Jurkat, Clone E6-1 (cell line): ENCODE measurements at regions not wholly inside any gene's neighbourhood (a gene's known extent, or its start where the extent isn't known, plus 50 kb on each side); places are given as distances from the start of the nearest gene placed in this dataset.

ENCODE experiments used
- DNase-seq: peaks from one replicate; pipeline ENCODE4 v3.0.0-alpha.2; 2011; ENCODE audit warnings: low read depth, low spot score
- H3K4me3 ChIP-seq: 2 replicates; pipeline ENCODE4 v1.5.1; 2011; ENCODE audit warnings: mild to moderate bottlenecking, low read length, control low read depth, moderate library complexity

DNA sequence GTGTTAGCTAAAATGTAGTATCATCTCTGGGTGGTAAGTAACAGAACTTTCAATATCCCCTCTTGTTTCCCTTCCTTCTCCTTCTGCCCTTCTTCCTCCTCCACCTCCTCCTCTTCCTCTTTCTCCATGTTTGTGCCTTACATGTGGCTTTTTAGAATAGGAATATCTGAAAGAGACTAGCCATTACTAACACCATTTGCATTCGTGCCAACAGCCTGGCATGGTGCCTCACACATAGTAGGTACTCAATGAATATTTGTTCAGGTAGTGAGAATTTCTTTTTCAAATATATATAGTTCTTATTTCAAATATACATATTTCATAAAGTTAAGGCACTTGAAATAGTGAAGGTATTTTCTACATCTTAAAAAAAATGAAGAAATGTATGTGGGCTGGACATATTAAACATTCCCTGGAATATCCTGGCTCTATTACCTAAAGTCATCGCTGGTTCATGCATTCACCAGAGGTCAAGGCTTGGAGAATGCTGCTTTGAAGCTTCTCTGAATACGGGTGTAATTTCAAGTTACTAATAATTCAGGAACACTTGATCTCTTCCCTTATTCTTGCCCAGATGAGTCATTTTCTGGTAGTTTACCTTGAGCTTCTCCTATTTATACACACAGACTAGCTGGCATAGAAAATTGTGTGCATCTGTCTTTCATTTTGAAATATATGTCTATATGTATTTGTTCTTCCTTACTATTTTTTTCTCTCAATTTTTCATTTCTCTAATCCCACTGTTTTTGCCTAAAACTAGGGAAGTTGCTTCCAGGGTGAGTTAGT, 319.4 kb downstream of the TGFB2 start:
- no peak for DNase-seq
- H3K4me3 ChIP-seq: no peak overlapping the region

DNA sequence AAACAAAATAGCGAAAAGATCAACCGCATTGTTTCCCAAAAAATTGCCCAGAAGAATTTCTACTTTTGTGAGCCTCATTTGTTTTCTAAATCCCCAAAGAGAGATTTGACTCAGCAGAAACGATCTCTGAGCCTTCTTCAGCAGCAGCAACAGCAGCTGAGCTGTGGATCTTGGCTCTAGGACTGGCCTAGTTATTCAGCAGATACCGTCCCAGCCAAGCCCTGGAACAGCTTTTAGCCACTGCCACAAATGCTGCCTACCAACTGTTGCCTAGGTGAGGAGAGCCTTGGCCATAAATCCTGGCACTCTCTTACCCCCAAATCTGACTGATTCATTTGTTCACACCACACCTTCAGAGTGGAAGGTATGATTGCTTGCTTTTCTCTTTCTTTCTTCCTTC, 320.1 kb downstream of the TGFB2 start:
- no peak for DNase-seq
- H3K4me3 ChIP-seq: no peak overlapping the region

DNA sequence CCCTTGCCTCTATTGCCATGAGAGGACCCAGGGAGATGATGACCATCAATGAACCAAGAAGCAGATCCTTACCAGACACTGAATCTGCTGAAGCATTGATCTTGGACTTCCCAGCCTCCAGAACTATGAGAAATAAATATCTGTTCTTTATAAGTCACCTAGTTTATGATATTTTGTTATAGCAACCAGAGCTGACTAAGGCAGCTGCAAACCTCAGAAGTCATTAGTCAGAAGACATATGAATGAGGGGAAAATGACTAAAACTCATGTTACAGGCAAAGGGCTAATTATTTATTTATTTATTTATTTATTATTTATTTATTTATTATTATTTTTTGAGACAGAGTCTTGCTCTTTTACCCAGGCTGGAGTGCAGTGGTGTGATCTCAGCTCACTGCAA, 321.1 kb downstream of the TGFB2 start:
- no peak overlapping the region for H3K4me3 ChIP-seq
- DNase-seq: no peak

DNA sequence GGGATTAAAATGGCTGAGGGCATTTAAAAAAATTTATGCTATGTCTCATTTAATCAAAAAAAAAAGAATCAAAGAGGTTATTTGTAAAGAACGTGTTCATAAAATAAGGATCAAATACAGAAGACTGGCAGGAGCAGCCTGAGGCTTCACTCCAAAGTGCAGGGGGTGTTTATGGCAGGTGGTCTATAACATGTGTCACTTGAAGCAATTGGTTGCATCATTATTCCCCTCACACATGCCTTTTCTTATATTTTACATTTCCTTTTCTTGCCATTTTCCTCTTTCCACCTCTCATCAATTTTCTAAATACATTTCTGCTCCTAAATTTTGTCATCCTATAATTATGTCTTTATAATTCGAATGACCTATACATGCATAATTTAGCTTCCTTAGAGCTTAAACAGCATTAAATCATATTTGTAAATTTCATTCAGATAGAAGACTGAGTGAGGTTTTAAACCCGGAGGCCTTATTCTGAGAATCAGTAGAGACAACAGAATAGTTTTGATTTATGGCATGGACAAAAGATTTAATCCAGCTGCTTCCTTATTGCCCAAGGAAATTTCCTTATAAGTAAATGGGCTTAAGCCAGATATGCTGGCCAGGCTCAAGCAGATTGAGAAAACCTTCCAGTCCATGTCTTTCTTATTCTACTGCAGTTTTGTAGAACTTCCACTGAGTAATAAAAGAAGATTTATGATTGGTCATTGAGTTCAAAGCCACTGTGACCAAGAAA, 322.8 kb downstream of the TGFB2 start:
- no peak overlapping the region for H3K4me3 ChIP-seq
- no peak for DNase-seq

DNA sequence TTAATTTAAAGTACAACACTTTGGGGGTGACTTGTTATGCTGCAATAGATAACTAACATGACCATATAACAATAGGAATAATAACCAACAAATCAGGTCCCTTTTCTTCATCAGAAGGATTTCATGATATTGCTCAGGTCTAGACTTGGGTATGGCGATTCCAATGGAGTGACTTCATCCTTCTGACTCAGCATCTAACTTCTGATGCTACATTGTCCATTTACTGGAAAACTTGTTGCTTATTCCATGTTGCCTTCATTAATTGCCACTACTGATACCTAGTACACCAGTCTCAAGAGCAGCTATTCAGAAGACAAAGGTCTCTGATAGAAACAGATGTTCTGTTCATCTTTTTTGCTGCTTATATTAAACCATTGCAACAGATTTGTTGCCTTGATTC, 324.3 kb downstream of the TGFB2 start:
- H3K4me3 ChIP-seq: no peak overlapping the region
- no peak for DNase-seq

DNA sequence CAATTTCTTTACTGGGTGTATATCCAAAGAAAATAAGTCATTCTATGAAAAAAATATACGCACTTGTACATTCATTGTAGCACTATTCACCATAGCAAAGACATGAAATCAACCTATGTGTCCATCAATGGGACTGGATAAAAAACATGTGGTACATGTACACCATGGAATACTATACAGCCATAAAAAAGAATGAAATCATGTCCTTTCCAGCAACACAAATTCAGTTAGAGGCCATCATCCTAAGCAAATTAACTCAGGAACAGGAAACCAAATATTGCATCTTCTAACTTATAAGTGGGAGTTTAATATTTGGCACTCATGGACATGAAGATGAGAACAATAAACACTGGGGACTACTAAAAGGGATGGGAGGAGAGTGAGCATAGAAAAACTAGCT, 325.7 kb downstream of the TGFB2 start:
- no peak for DNase-seq
- H3K4me3 ChIP-seq: no peak overlapping the region

DNA sequence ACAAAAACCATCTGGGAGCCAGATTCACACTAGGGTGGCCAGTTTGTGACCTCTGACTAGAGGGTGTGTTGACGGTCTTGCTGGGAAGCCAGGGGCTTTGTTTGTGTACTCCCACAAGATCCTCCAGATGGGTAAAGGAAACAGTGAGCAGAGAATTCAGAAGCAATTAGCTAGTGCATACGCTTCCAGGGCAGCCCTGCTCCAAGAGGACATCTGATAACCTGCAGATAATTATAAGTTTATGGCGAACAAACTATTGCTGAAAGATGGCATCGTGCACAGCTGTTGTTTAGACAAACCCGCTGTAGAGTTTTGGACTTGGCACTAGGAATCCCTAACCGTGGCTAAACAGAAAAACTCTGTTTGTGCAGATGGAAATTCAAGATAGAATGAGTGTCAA, 326.4 kb downstream of the TGFB2 start:
- no peak overlapping the region for H3K4me3 ChIP-seq
- DNase-seq: no peak

DNA sequence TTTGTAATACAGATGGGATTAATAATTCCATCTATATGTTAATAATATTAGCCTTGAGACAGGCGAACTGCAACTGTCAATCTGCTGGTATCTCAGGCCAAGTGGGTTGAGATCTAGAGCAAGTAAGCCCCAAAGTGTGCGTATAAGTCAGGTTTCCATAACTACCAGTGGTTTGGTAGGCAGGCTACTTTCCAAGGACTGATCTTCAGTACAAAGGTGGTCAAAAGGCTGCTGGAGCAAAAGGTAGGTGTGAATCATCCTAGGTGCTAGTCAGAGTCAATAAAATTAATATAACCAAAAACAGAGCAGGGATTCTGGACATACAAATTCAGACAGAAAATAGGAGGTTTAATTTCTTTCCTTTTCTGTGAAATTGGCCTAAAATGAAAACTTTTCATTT, 328.0 kb downstream of the TGFB2 start:
- H3K4me3 ChIP-seq: no peak overlapping the region
- DNase-seq: no peak

DNA sequence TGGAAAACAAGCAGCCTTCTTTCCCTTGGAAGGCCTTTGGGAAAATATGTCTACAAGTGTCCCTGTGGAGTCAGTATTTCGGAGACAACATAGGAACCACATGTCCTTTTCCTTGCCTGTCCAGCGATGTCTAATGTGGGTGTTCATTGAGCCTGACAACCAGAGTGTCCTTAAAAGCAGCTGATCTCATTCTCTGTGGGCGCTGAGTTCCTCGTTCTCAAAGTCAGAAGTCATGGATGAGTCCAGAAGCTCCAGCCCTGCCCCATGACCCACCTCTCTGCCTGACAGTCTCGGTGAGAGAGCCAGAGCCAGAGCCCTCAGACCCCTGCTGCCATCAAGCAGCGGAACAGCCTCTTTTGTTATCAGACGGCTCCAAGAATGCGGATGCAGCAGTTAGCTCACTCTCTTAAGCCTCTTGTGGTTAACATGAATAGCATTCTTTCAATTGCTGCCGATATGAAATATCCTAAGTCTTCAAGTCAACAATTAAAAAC, 329.2 kb downstream of the TGFB2 start:
- H3K4me3 ChIP-seq: no peak overlapping the region
- DNase-seq: no peak

DNA sequence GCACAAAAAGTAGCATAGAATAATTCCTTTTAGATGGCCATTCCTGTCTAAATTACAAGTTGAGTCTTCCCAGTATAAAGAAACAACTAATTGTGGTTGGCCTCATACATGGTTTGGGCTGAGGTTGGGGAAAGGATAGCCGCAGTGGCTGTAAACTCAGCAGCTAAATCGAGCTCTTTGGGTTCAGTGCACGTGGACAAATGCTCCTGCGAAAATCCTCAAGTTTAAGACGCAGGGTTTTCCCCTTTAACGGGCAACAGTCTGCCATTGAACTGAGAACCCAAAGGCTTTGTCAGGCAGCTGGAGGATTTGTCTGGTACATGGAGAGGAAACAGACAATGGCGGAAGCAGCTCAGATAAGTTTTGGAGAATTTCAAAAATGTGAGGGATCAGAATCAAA, 331.9 kb downstream of the TGFB2 start:
- no peak for DNase-seq

DNA sequence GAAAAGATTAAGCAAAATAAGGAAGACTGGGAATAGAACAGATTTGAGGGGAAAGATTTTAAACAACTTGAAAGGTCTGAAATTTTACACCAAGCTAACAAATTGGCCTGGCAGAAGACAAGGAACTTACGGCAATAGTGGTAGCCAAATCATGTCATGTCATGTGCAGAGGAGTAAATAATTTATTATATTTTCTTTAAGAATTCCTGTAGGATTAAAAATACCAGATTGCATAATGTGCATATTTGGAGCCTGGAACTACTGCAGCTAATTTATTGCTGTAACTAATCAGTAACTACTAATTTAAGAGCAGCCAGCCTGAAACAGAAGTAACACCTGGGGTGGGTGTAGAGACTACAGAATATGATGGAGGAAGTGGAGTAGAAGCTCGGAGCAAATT, 334.3 kb downstream of the TGFB2 start:
- DNase-seq: no peak
- H3K4me3 ChIP-seq: no peak overlapping the region

More for the DNA sequence above, 331.9 kb downstream of the TGFB2 start:
- no peak overlapping the region for H3K4me3 ChIP-seq

DNA sequence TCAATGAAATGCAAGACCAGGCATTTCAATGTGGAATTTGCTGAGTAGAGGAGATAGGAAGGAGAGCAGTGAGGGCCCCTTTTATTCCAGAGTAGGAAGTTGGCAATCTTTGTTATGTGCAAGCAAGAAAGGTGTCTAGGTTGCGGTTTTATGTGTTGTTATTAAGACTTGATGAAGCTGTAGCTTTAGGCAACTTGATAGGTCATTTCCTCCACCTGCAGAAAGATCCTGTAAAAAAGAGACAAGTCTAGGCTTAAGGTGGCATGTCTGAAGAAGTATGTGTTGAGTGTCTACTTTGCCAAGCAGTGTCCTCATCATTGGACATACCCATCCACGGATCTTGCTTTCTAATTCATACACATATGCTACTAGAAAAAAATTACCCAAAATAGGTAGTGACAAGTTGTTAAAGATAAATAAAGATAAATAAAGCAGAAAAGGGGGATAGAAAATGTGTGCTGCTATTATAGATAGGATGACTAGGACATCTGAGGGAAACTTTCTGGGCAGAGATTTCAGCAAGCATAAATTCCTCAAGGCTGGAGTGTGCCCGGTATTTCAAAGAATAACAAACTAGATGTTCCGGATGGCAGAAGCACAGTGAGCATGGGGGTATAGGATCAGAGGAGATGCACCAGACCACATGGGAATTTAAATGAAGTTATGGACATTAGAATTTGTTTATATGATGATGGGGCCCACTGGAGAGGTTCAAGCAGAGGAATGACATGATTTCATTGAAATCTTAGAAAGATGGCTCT, 335.0 kb downstream of the TGFB2 start:
- DNase-seq: no peak
- no peak overlapping the region for H3K4me3 ChIP-seq

DNA sequence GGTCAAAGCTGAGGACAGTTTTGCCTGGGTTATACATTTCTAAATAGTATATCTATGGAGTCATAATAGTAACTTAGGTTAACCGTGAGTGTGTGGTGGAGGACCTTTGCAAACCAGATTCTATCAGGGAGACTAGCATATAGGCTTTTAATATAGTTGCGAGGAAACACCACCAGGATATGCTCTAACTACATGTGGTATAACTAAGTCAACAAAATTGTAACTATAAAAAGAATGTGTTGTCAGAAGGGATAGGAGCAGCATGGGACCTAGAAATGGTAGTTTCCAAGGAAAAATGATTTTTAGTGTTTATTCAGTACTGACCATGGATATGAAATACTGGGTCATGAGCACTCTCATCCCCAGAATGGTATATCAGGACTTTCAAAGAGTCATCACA, 338.1 kb downstream of the TGFB2 start:
- H3K4me3 ChIP-seq: no peak overlapping the region
- no peak for DNase-seq

DNA sequence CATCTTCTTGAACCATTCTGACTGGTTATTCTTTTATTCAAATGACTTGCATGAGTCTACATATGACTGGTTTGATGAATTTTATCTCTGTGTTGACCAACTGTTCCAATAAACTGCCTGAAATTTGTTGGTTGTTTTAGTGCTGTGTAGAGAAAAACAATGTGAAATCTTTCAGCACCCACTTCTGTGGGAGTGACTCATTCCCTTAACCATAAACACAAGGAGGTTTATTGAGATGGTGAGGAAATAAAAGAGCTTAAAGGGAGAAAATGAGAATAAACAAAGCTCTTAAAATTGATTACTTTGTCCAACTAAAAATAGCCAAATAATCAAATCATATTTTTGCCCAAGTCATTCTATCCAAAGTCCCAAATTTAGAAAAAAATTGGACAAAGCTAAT, 341.1 kb downstream of the TGFB2 start:
- no peak for DNase-seq

DNA sequence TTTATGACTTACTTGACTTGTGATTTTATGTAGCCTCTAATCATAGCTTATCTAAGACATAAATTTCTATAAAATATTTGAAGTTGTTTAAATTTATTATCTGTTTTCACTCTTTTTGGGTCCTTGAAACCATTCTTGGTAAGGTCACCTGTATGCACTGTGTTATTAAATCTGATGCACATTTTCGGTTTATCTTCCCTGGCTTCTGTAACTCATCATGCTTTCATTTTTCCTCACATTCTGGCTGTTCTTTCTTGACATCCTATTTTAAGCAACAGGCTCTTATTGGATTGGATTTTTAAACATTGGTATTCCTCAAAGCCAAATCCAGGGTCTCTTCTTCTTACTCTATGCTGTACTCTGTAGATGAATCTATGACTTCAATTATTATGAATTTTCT, 341.6 kb downstream of the TGFB2 start:
- H3K4me3 ChIP-seq: no peak overlapping the region
- DNase-seq: no peak

More for the DNA sequence above, 341.1 kb downstream of the TGFB2 start:
- no peak overlapping the region for H3K4me3 ChIP-seq

DNA sequence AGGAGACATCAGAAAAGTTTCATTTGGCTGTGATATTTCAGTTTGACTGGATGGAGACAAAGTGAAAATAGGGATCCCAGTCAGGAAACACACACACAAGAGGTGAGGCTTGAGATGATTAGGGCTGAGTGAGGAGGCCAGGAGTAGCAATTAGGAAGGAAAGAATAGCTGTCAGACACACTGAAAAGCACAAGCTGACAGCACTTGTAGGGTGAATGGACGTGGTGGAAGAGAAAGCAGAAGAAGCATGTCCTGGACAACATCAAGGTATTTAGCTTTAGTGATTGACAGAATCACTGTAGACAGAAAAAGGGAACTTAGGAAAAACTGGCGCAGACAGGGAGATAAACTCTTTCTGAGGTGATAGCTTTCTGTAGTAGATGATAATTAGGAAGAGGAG, 347.7 kb downstream of the TGFB2 start:
- H3K4me3 ChIP-seq: no peak overlapping the region
- DNase-seq: no peak

DNA sequence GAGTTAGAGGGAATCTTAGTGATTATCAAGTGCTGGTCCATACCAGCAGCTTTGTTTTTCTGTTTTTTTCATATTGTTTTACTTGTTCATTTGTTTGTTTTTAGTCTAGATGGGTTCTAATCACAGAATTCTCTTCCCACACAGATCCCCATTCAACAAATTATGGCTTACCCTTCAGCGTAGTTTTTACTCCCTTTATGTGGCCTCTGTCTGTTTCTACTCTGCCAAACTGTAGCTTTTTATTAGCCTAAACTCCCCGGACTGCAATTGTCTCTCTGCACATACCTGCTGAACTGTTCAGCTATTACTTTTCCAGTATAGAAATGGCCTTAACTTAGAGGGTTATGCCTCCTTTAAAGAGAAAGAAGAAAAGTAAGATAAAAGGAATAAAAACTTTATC, 348.5 kb downstream of the TGFB2 start:
- DNase-seq: no peak
- H3K4me3 ChIP-seq: no peak overlapping the region

DNA sequence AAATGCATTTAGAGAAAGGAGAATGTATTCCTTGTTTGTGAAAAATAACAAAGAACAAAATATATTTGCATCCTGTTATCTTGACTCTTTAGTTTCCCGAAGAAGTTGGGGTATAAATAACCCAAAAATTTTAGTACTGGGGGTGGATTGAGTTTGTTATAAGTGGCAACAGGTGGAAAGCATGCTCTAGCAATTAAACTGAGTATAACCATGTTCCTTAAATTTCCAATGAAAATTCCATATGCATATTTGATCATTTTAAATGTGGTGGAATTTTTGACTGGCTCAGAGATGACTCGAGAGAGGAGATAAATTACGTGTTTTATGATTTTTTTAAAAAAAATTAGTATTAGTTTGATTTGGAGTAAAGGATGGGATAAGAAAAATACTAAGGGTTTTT, 348.9 kb downstream of the TGFB2 start:
- DNase-seq: no peak
- no peak overlapping the region for H3K4me3 ChIP-seq

DNA sequence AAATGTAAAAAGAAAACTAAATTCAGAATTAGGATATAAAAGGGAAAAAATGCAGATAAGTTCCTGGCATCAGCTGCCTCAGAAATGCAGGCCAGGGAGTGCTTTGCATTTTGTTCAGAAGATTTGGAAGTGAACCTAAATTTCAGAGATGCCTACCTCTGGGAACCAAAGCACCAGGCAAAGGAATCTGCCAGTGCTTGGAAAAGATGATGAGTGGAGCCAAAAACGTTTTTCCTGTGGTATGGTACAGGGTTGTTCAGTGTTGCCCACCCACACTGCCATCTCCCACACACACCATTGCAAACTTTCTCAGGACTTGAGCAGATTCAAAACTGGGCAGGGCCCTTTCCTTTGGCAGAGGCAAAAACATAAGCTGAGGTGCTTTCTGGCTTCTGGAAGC, 349.5 kb downstream of the TGFB2 start:
- H3K4me3 ChIP-seq: no peak overlapping the region
- DNase-seq: no peak

DNA sequence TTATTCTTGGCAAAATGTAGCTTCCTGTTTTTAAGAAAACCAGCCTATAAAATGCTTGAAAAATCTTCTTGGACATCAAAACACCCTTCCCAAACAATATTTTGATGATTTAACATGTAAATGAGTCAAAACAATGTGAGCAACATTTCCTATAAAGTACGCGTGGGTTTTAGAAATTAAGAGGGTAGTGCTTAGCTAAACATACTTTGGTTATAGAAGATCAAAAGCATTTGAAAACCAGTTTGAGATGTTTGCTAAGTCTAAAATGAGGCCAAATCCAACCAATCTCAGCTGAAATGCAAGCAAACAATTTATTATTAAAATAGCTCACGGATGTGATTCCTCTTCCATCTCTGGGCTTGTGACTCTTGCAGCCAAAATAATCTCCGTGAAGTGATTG, 350.4 kb downstream of the TGFB2 start:
- H3K4me3 ChIP-seq: no peak overlapping the region
- DNase-seq: no peak
